Loucy (cell line): ENCODE measurements at regions not wholly inside any gene's neighbourhood (a gene's known extent, or its start where the extent isn't known, plus 50 kb on each side); places are given as distances from the start of the nearest gene placed in this dataset.

Source experiments
- H2AFZ ChIP-seq: fragments of 200-600 bp; sonication (generic); 2 replicates; pipeline ENCODE4 v1.6.0; 2016; ENCODE audit warnings: antibody characterized with exemption, mild to moderate bottlenecking, low read length, moderate library complexity
- H3F3A ChIP-seq: fragments of 200-600 bp; 2 replicates; pipeline ENCODE4 v1.6.0; 2016; ENCODE audit warnings: antibody characterized with exemption, low read depth, mild to moderate bottlenecking
- H3K27me3 ChIP-seq: fragments of 200-600 bp; sonication (generic); 2 replicates; pipeline ENCODE4 v1.6.1; 2014; ENCODE audit warnings: low read length, mild to moderate bottlenecking; ENCODE audit not compliant: insufficient read depth, poor library complexity, severe bottlenecking
- H3K36me3 ChIP-seq: fragments of 200-600 bp; sonication (generic); 2 replicates; pipeline ENCODE4 v1.6.1; 2016; ENCODE audit warnings: low read length; ENCODE audit not compliant: insufficient read depth
- H3K4me1 ChIP-seq: fragments of 200-600 bp; sonication (generic); 2 replicates; pipeline ENCODE4 v1.5.1; 2014; ENCODE audit warnings: low read length, mild to moderate bottlenecking; ENCODE audit not compliant: insufficient read depth, poor library complexity, severe bottlenecking
- H3K4me2 ChIP-seq: fragments of 200-600 bp; sonication (generic); 2 replicates; pipeline ENCODE4 v1.6.0; 2014; ENCODE audit warnings: antibody characterized with exemption, low read length, low read depth, mild to moderate bottlenecking; ENCODE audit not compliant: poor library complexity, severe bottlenecking
- H3K4me3 ChIP-seq: fragments of 200-600 bp; sonication (generic); 2 replicates; pipeline ENCODE4 v1.5.1; 2014; ENCODE audit warnings: low read length, mild to moderate bottlenecking, mixed read lengths; ENCODE audit not compliant: poor library complexity, severe bottlenecking
- H3K79me2 ChIP-seq: fragments of 200-600 bp; sonication (generic); 2 replicates; pipeline ENCODE4 v1.6.1; 2014; ENCODE audit warnings: low read length; ENCODE audit not compliant: insufficient read depth
- H3K9ac ChIP-seq: fragments of 200-600 bp; sonication (generic); 2 replicates; pipeline ENCODE4 v1.6.0; 2014; ENCODE audit warnings: mild to moderate bottlenecking, low read depth, low read length, moderate library complexity; ENCODE audit not compliant: poor library complexity, severe bottlenecking
- H3K9me2 ChIP-seq: fragments of 200-600 bp; sonication (generic); replicated peaks from 2 replicates; pipeline ENCODE4 v1.6.1; 2016; ENCODE audit warnings: low read depth, low read length, mixed read lengths
- H3K9me3 ChIP-seq: fragments of 200-600 bp; sonication (generic); 2 replicates; pipeline ENCODE4 v1.6.1; 2014; ENCODE audit warnings: mild to moderate bottlenecking, antibody characterized with exemption, low read length, low read depth; ENCODE audit not compliant: insufficient read depth
- H4K20me1 ChIP-seq: fragments of 200-600 bp; sonication (generic); 2 replicates; pipeline ENCODE4 v1.6.0; 2014; ENCODE audit warnings: antibody characterized with exemption, low read length, mild to moderate bottlenecking; ENCODE audit not compliant: insufficient read depth, poor library complexity, severe bottlenecking
- CTCF ChIP-seq: fragments of 200-600 bp; sonication (generic); conservative IDR thresholded peaks from 2 replicates; pipeline ENCODE4 v1.5.1; 2014; ENCODE audit warnings: mild to moderate bottlenecking, antibody characterized with exemption, low read length
- EZH2phosphoT487 ChIP-seq: fragments of 200-600 bp; IDR thresholded peaks from 2 replicates; pipeline ENCODE4 v1.6.1; 2018; ENCODE audit warnings: antibody characterized with exemption, mild to moderate bottlenecking, moderate library complexity, borderline replicate concordance

- Histone ChIP-seq H3F3A (no peaks in the 10 kb centered on the region), H3K9me3 (no peaks in the 10 kb centered on the region), H3K4me2 (peak overlapping the region; percentile 36), H4K20me1 (no peaks in the 10 kb centered on the region), H3K36me3 (no peaks in the 10 kb centered on the region), H3K9ac (no peak overlapping the region), H3K27me3 (no peaks in the 10 kb centered on the region), H3K79me2 (no peaks in the 10 kb centered on the region), H3K4me1 (peaks cover 7% of the 10 kb centered on the region), H3K4me3 (no peak overlapping the region), H3K9me2 (no peaks in the 10 kb centered on the region), H2AFZ (no peak overlapping the region)
- no peak for TF ChIP-seq EZH2phosphoT487
Observed at GRCh38 chr12:116384691-116385485, 107.4 kb upstream of the MED13L start.

GRCh38 chr12:116385486-116386217, 108.2 kb upstream of the MED13L start:
- no peaks in the 10 kb centered on the region for H3K9me3 ChIP-seq
- no peak overlapping the region for H3K9ac ChIP-seq
- H2AFZ ChIP-seq, result no peak overlapping the region
- H3K9me2 ChIP-seq, result no peaks in the 10 kb centered on the region
- H4K20me1 ChIP-seq, result no peaks in the 10 kb centered on the region
- no peaks in the 10 kb centered on the region for H3K79me2 ChIP-seq
- H3F3A ChIP-seq, result no peaks in the 10 kb centered on the region
- no peaks in the 10 kb centered on the region for H3K27me3 ChIP-seq
- no peak overlapping the region for H3K4me3 ChIP-seq
- no peak for TF ChIP-seq CTCF
- TF ChIP-seq EZH2phosphoT487, result no peak
- peaks cover 7% of the 10 kb centered on the region for H3K4me1 ChIP-seq
- no peaks in the 10 kb centered on the region for H3K36me3 ChIP-seq
- H3K4me2 ChIP-seq, result peak overlapping the region; percentile 36

- no peak overlapping the region for H3K4me2 ChIP-seq
- no peaks in the 10 kb centered on the region for H3K9me2 ChIP-seq
- no peak overlapping the region for H3K4me3 ChIP-seq
- no peaks in the 10 kb centered on the region for H3K36me3 ChIP-seq
- TF ChIP-seq EZH2phosphoT487 (no peak), CTCF (no peak)
- peaks cover 7% of the 10 kb centered on the region for H3K4me1 ChIP-seq
- no peaks in the 10 kb centered on the region for H3K9me3 ChIP-seq
- no peaks in the 10 kb centered on the region for H3F3A ChIP-seq
- H3K27me3 ChIP-seq, result no peaks in the 10 kb centered on the region
- no peaks in the 10 kb centered on the region for H3K79me2 ChIP-seq
- H3K9ac ChIP-seq, result no peak overlapping the region
- H4K20me1 ChIP-seq, result no peaks in the 10 kb centered on the region
- H2AFZ ChIP-seq, result no peak overlapping the region
Observed at GRCh38 chr12:116389326-116389725, 111.8 kb upstream of the MED13L start.
